ENCODE measurements at regions not wholly inside any gene's neighbourhood (a gene's known extent, or its start where the extent isn't known, plus 50 kb on each side); places are given as distances from the start of the nearest gene placed in this dataset.
A peak's percentile ranks its signal among the peaks of the same experiment; 100 is the strongest.

- no peak for DNase-seq
Measured at GRCh38 chr12:125225641-125226040, 160.4 kb downstream of the AACS start.

GRCh38 chr12:125228519-125229260 lies 163.5 kb downstream of the AACS start:
- no peaks in the 10 kb centered on the region for H3K4me1 ChIP-seq
- no peaks in the 10 kb centered on the region for H3K9me3 ChIP-seq
- intact Hi-C loops (cut with DNase I), result no loop called here
- H3K27me3 ChIP-seq, result no peaks in the 10 kb centered on the region
- no peak overlapping the region for H3K4me3 ChIP-seq
- no peaks in the 10 kb centered on the region for H3K36me3 ChIP-seq
- ATAC-seq (peak; percentile 26), DNase-seq (no peak)
- TF ChIP-seq CTCF (IDR thresholded peaks at IDR 0.05), result no peak
- H3K27ac ChIP-seq, result no peak overlapping the region

More at GRCh38 chr12:125225641-125226040, 160.4 kb downstream of the AACS start:
- Histone ChIP-seq H3K36me3 (no peaks in the 10 kb centered on the region), H3K9me3 (no peaks in the 10 kb centered on the region), H3K4me1 (no peaks in the 10 kb centered on the region), H3K27me3 (peaks cover 4% of the 10 kb centered on the region), H3K27ac (no peak overlapping the region), H3K4me3 (no peak overlapping the region)
- intact Hi-C loops (cut with DNase I), result no loop called here
- TF ChIP-seq CTCF (IDR thresholded peaks at IDR 0.05), result no peak
- ATAC-seq, result no peak

DNA sequence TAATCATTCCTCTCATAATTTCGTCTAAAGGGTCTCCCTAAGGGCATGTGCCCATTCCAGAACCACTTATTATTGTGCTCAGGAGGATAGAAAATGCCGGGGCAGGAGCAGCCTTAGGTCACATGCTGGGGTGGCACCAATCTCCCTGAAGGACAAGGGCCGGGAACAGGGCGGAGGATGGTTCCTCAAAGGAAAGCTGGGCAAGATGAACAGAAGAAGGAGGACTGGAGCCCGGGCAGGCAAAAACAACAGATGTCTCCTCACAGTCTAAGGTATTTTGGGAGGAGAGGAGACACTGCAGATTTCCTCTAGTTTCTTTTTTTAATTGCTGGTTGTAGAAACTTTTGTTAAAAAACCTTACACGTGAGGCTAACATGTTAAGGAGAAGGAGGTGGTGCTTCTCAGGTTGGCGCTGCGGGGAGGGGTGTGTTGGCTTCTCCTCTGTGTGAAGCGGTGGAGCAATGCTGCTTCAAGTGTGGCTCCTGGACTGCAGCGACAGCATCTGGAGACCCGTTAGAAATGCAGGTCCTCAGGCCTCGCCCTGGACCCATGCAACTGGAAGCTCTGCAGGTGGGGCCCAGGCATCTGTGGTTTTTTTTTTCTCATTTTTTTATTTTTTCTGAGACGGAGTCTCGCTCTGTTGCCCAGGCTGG lies 164.8 kb downstream of the AACS start:
- intact Hi-C loops (cut with DNase I), result no loop called here

GRCh38 chr12:125233319-125233718 lies 168.1 kb downstream of the AACS start:
- Histone ChIP-seq H3K4me3 (no peak overlapping the region), H3K27ac (no peak overlapping the region), H3K9me3 (no peaks in the 10 kb centered on the region), H3K27me3 (no peaks in the 10 kb centered on the region), H3K4me1 (no peaks in the 10 kb centered on the region), H3K36me3 (no peaks in the 10 kb centered on the region)
- DNase-seq (no peak), ATAC-seq (no peak)
- intact Hi-C loops (cut with DNase I), result no loop called here
- no peak for TF ChIP-seq CTCF (IDR thresholded peaks at IDR 0.05)

More for the DNA sequence above, 164.8 kb downstream of the AACS start:
- Histone ChIP-seq H3K27ac (no peak overlapping the region), H3K4me1 (no peaks in the 10 kb centered on the region), H3K9me3 (no peaks in the 10 kb centered on the region), H3K36me3 (no peaks in the 10 kb centered on the region), H3K27me3 (no peaks in the 10 kb centered on the region), H3K4me3 (no peak overlapping the region)
- DNase-seq (no peak), ATAC-seq (no peak)
- TF ChIP-seq CTCF (IDR thresholded peaks at IDR 0.05), result no peak

- Histone ChIP-seq H3K4me1 (no peaks in the 10 kb centered on the region), H3K36me3 (no peaks in the 10 kb centered on the region), H3K4me3 (no peak overlapping the region), H3K27ac (no peak overlapping the region), H3K9me3 (no peaks in the 10 kb centered on the region), H3K27me3 (peaks cover 8% of the 10 kb centered on the region)
- intact Hi-C loops (cut with DNase I), result no loop called here
- ATAC-seq, result no peak
- TF ChIP-seq CTCF (IDR thresholded peaks at IDR 0.05), result no peak
- DNase-seq, result no peak
Measured at GRCh38 chr12:125239563-125239962, 174.3 kb downstream of the AACS start.

Data from upper lobe of right lung (tissue), 1 donor.